ENCODE measurements at regions not wholly inside any gene's neighbourhood (a gene's known extent, or its start where the extent isn't known, plus 50 kb on each side); places are given as distances from the start of the nearest gene placed in this dataset.

DNA sequence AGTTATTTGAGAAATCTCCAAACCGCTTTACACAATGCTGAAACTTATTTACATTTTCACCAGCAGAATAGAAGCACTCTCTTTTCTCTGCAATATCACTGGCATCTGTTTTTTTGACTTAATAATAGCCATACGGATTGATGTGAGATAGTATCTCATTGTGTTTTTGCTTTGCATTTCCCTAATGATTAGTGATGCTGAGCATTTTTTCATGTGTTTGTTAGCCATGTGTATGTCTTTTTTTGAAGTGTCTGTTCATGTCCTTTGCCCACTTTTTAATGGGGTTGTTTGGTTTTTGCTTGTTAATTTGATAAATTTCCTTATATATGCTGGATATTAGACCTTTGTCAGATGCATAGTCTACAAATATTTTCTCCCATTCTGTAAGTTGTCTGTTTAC lies 73.6 kb downstream of the FBXO5 start:
- intact Hi-C loops (cut with DNase I) = no loop called here
- no peaks in the 10 kb centered on the region for H3K27me3 ChIP-seq
- peaks cover 0 to 9% of the 10 kb centered on the region in 2 donors for H3K9me3 ChIP-seq
- no peak for DNase-seq (ENCODE audit: low spot score in 2 of 2)
- no peaks in the 10 kb centered on the region for H3K4me1 ChIP-seq
- no peaks in the 10 kb centered on the region for H3K36me3 ChIP-seq
- no peak overlapping the region for H3K27ac ChIP-seq
- no peak overlapping the region for H3K4me3 ChIP-seq
- TF ChIP-seq, protein P1, sequence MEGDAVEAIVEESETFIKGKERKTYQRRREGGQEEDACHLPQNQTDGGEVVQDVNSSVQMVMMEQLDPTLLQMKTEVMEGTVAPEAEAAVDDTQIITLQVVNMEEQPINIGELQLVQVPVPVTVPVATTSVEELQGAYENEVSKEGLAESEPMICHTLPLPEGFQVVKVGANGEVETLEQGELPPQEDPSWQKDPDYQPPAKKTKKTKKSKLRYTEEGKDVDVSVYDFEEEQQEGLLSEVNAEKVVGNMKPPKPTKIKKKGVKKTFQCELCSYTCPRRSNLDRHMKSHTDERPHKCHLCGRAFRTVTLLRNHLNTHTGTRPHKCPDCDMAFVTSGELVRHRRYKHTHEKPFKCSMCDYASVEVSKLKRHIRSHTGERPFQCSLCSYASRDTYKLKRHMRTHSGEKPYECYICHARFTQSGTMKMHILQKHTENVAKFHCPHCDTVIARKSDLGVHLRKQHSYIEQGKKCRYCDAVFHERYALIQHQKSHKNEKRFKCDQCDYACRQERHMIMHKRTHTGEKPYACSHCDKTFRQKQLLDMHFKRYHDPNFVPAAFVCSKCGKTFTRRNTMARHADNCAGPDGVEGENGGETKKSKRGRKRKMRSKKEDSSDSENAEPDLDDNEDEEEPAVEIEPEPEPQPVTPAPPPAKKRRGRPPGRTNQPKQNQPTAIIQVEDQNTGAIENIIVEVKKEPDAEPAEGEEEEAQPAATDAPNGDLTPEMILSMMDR (IDR thresholded peaks at IDR 0.05) = no peak

DNA sequence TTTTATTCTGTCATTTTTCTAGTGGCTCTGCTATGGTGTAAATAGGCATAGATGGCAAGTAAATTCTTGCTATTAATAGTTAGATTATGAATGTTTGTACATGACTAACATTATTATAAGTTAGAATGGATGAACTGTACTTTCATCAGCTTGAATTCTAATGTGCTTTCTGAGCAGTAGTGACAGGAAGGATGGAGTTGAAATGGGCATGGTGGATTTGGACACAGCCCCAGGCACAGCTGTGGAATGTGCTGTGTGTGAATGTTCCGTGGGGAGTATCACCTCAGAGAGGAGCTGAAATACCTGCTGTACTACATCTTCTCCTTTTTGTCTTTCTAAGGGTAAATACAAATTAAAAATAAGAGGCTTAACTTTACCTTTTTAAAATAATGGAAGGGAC lies 66.8 kb downstream of the FBXO5 start:
- Histone ChIP-seq H3K4me3 (no peak overlapping the region), H3K36me3 (no peaks in the 10 kb centered on the region), H3K27ac (no peak overlapping the region), H3K9me3 (peaks cover 0 to 9% of the 10 kb centered on the region in 2 donors), H3K27me3 (no peaks in the 10 kb centered on the region), H3K4me1 (no peaks in the 10 kb centered on the region)
- no peak for DNase-seq (ENCODE audit: low spot score in 2 of 2)
- intact Hi-C loops (cut with DNase I) = no loop called here
- TF ChIP-seq, protein P1 (IDR thresholded peaks at IDR 0.05) = no peak

DNA sequence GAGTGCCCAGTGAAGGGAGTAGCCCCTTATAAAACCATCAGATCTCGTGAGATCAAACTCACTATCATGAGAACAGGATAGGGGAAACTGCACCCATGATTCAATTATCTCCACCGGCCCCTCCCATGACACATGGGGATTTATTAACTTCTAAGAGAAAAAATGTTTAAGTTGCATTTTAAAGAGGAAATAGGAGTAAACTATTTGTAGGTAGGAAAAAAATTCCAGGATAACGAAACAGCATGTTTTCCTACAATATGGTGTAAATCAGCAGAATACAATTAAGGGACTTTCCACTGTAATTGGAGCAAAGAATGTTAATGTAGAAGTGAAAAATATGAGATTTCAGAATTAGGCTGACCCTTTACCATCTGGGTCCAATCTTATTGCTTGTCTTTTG lies 63.9 kb downstream of the FBXO5 start:
- Histone ChIP-seq H3K27me3 (no peaks in the 10 kb centered on the region), H3K9me3 (peaks cover 0 to 3% of the 10 kb centered on the region in 2 donors), H3K4me3 (no peak overlapping the region), H3K36me3 (no peaks in the 10 kb centered on the region), H3K4me1 (no peaks in the 10 kb centered on the region), H3K27ac (no peak overlapping the region)
- intact Hi-C loops (cut with DNase I) = no loop called here
- TF ChIP-seq, protein P1 (IDR thresholded peaks at IDR 0.05) = no peak
- no peak for DNase-seq (ENCODE audit: low spot score in 2 of 2)

DNA sequence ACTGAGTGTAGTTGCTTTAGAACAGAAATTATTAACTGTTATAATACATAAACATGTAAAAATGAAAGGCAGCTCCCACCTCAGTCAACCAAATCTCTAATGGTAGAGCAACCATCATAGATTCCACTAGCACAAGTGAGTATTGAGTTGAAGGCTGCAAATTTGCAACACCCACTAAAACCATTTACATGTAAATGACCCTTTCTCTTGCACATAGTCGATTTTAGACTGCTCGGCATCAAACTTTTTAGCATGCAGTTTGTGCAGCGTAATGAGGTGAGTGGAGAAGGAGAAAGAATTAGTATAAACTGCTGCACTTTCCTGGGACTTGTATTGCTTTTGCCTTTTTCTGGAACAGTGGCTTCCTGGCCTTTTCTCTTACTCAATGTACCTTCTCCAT lies 62.8 kb downstream of the FBXO5 start:
- TF ChIP-seq, protein P1 (IDR thresholded peaks at IDR 0.05) = no peak
- H3K27ac ChIP-seq = no peak overlapping the region
- no peaks in the 10 kb centered on the region for H3K4me1 ChIP-seq
- no peaks in the 10 kb centered on the region for H3K9me3 ChIP-seq
- intact Hi-C loops (cut with DNase I) = no loop called here
- no peak for DNase-seq (ENCODE audit: low spot score in 2 of 2)
- no peaks in the 10 kb centered on the region for H3K27me3 ChIP-seq
- H3K36me3 ChIP-seq = no peaks in the 10 kb centered on the region
- no peak overlapping the region for H3K4me3 ChIP-seq
